ENCODE measurements at regions not wholly inside any gene's neighbourhood (a gene's known extent, or its start where the extent isn't known, plus 50 kb on each side); places are given as distances from the start of the nearest gene placed in this dataset.

- TF ChIP-seq, protein P1, sequence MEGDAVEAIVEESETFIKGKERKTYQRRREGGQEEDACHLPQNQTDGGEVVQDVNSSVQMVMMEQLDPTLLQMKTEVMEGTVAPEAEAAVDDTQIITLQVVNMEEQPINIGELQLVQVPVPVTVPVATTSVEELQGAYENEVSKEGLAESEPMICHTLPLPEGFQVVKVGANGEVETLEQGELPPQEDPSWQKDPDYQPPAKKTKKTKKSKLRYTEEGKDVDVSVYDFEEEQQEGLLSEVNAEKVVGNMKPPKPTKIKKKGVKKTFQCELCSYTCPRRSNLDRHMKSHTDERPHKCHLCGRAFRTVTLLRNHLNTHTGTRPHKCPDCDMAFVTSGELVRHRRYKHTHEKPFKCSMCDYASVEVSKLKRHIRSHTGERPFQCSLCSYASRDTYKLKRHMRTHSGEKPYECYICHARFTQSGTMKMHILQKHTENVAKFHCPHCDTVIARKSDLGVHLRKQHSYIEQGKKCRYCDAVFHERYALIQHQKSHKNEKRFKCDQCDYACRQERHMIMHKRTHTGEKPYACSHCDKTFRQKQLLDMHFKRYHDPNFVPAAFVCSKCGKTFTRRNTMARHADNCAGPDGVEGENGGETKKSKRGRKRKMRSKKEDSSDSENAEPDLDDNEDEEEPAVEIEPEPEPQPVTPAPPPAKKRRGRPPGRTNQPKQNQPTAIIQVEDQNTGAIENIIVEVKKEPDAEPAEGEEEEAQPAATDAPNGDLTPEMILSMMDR (IDR thresholded peaks at IDR 0.05; ENCODE audit: low read depth, low read length): peak; percentile 91
- no peak for TF ChIP-seq EZH2phosphoT487 (IDR thresholded peaks at IDR 0.05; ENCODE audit: low read depth)
Measured at GRCh38 chr20:19903168-19903811, 113.9 kb upstream of the NAA20 start.
